HCT116 (cell line): ENCODE measurements at regions not wholly inside any gene's neighbourhood (a gene's known extent, or its start where the extent isn't known, plus 50 kb on each side); places are given as distances from the start of the nearest gene placed in this dataset.
A peak's percentile ranks its signal among the peaks of the same experiment; 100 is the strongest.
"Not testable (repeated sequence)": the region's sequence is repeated elsewhere in the genome, so short reads cannot be mapped to it uniquely, and the experiment has no call there.

Experiments
- ATAC-seq: fragments of 200-7000 bp; cut with Tn5 transposase; 2 replicates; pipeline ENCODE4 v1.9.1; 2020; ENCODE audit warnings: mild to moderate bottlenecking, moderate library complexity
- BruUV-seq: library from RNA; stranded (reverse); fragments of 400-500 nt; replicated peaks from 2 replicates; lab custom pipeline; 2021; lab: Mats Ljungman, UMichigan
- CTCF ChIA-PET: fragments of 300-600 bp; sonication (Branson Sonifier 250); formaldehyde crosslinking; loops from one replicate; lab custom pipeline; 2021; ENCODE audit warnings: antibody characterized with exemption; lab: Charles Lee
- POLR2A ChIA-PET: fragments of 300-600, 350-600 bp; sonication (Branson Sonifier 250); formaldehyde crosslinking; loops from one replicate; lab custom pipeline; 2021; ENCODE audit warnings: antibody characterized with exemption; lab: Charles Lee
- RAD21 ChIA-PET, 2 experiments: fragments of 300-600 bp; sonication (Branson Sonifier 250); formaldehyde crosslinking; loops; one replicate each; lab custom pipeline; 2023; ENCODE audit warnings: low total read pairs in 2 of 2; ENCODE audit not compliant: uncharacterized antibody in 2 of 2, unreplicated experiment in 2 of 2, low non-redundant PET in 1 of 2; lab: Charles Lee
- DNase-seq: peaks from one replicate; pipeline ENCODE4 v3.0.0-alpha.2; 2010; ENCODE audit warnings: low read depth, low spot score
- H2AFZ ChIP-seq: fragments of 200-600 bp; shearing (Covaris generic), sonication (generic); 2 replicates; pipeline ENCODE4 v1.6.1; 2017; ENCODE audit warnings: low read depth, mixed run types, mixed read lengths, antibody characterized with exemption, low read length; ENCODE audit not compliant: poor library complexity, severe bottlenecking
- H3K27ac ChIP-seq: 2 replicates; pipeline ENCODE4 v1.5.1; 2012; ENCODE audit warnings: low read depth, low read length
- H3K27me3 ChIP-seq: fragments of 200-600 bp; sonication (generic); 2 replicates; pipeline ENCODE4 v1.6.1; 2016; ENCODE audit warnings: mixed run types, low read length, mixed read lengths; ENCODE audit not compliant: insufficient read depth
- H3K36me3 ChIP-seq, 2 experiments: fragments of 200-500 bp in 1 of 2; fragments of 200-600 bp in 1 of 2; sonication (Bioruptor generic) in 1 of 2; sonication (generic) in 1 of 2; 2 replicates each; pipeline versions ENCODE4 v1.5.1 to v1.6.1; 2014 to 2016; ENCODE audit warnings: low read length in 2 of 2, inconsistent platforms in 1 of 2, mixed read lengths in 1 of 2, mixed run types in 1 of 2; ENCODE audit not compliant: insufficient read depth in 2 of 2, control insufficient read depth in 1 of 2
- H3K4me1 ChIP-seq, 2 experiments: fragments of 200-600 bp in 1 of 2; sonication (generic) in 1 of 2; 2 replicates each; pipeline versions ENCODE4 v1.5.1 to v1.6.1; 2012 to 2017; ENCODE audit warnings: low read length in 2 of 2, inconsistent platforms in 1 of 2, mild to moderate bottlenecking in 1 of 2, mixed read lengths in 1 of 2, mixed run types in 1 of 2, moderate library complexity in 1 of 2; ENCODE audit not compliant: insufficient read depth in 2 of 2, control insufficient read depth in 1 of 2
- H3K4me2 ChIP-seq: fragments of 200-600 bp; sonication (generic); 2 replicates; pipeline ENCODE4 v1.6.1; 2017; ENCODE audit warnings: mixed run types, low read length, mixed read lengths
- H3K4me3 ChIP-seq, 2 experiments: fragments of 200-600 bp in 1 of 2; sonication (generic) in 1 of 2; replicated peaks in 1 of 2; 2 replicates each; pipeline ENCODE4 v1.5.1; 2011 to 2016; ENCODE audit warnings: low read length in 2 of 2, control low read depth in 1 of 2, low read depth in 1 of 2, mild to moderate bottlenecking in 1 of 2, mixed read lengths in 1 of 2, mixed run types in 1 of 2
- H3K79me2 ChIP-seq: fragments of 200-600 bp; sonication (generic); 2 replicates; pipeline ENCODE4 v1.6.1; 2017; ENCODE audit warnings: mild to moderate bottlenecking, mixed run types, low read length, moderate library complexity, mixed read lengths; ENCODE audit not compliant: insufficient read depth
- H3K9ac ChIP-seq: fragments of 200-600 bp; sonication (generic); 2 replicates; pipeline ENCODE4 v1.6.1; 2016; ENCODE audit warnings: low read length, mixed read lengths
- H3K9me2 ChIP-seq: fragments of 200-600 bp; sonication (generic), shearing (Covaris generic); 2 replicates; pipeline ENCODE4 v1.6.1; 2017; ENCODE audit warnings: mixed run types, mild to moderate bottlenecking, moderate library complexity; ENCODE audit not compliant: insufficient read depth
- H3K9me3 ChIP-seq, 2 experiments: fragments of 200-500 bp in 1 of 2; fragments of 200-600 bp in 1 of 2; sonication (Bioruptor generic) in 1 of 2; sonication (generic) in 1 of 2; 2 replicates each; pipeline ENCODE4 v1.6.1; 2014 to 2017; ENCODE audit warnings: low read length in 2 of 2, mixed read lengths in 2 of 2, inconsistent platforms in 1 of 2, low read depth in 1 of 2, mild to moderate bottlenecking in 1 of 2, mixed run types in 1 of 2, moderate library complexity in 1 of 2; ENCODE audit not compliant: control insufficient read depth in 1 of 2, insufficient read depth in 1 of 2
- H4K20me1 ChIP-seq: fragments of 200-600 bp; sonication (generic), shearing (Covaris generic); 2 replicates; pipeline ENCODE4 v1.6.1; 2017; ENCODE audit warnings: mixed run types, mild to moderate bottlenecking, moderate library complexity; ENCODE audit not compliant: insufficient read depth
- ATF3 ChIP-seq: IDR thresholded peaks from 2 replicates; pipeline ENCODE4 v1.6.1; 2012
- CEBPB ChIP-seq: IDR thresholded peaks from 2 replicates; pipeline ENCODE4 v1.6.1; 2012; ENCODE audit warnings: low read depth
- EGR1 ChIP-seq: IDR thresholded peaks from 2 replicates; pipeline ENCODE4 v1.6.1; 2012; ENCODE audit warnings: low read depth
- ELF1 ChIP-seq: IDR thresholded peaks from 2 replicates; pipeline ENCODE4 v1.6.1; 2012; ENCODE audit warnings: low read depth, borderline replicate concordance
- EZH2phosphoT487 ChIP-seq: fragments of 200-600 bp; IDR thresholded peaks from 2 replicates; pipeline ENCODE4 v1.6.1; 2018; ENCODE audit warnings: antibody characterized with exemption, borderline replicate concordance
- MAX ChIP-seq: IDR thresholded peaks from 2 replicates; pipeline ENCODE4 v1.6.1; 2012
- POLR2A ChIP-seq: IDR thresholded peaks from 2 replicates; pipeline ENCODE4 v1.7.0; 2011; ENCODE audit warnings: borderline replicate concordance; ENCODE audit not compliant: insufficient read depth, insufficient read length; ENCODE audit errors: extremely low read depth
- POLR2AphosphoS5 ChIP-seq: IDR thresholded peaks from 2 replicates; pipeline ENCODE4 v1.6.1; 2011; ENCODE audit warnings: mild to moderate bottlenecking, low read depth, low read length, moderate library complexity
- REST ChIP-seq: IDR thresholded peaks from 2 replicates; pipeline ENCODE4 v1.6.1; 2012; ENCODE audit warnings: low read depth
- SIN3A ChIP-seq: IDR thresholded peaks from 2 replicates; pipeline ENCODE4 v1.6.1; 2012; ENCODE audit warnings: low read depth
- SRF ChIP-seq: IDR thresholded peaks from 2 replicates; pipeline ENCODE4 v1.6.1; 2012; ENCODE audit warnings: low read depth
- TCF7L2 ChIP-seq: IDR thresholded peaks from 2 replicates; pipeline ENCODE4 v1.7.0; 2011; ENCODE audit warnings: borderline replicate concordance, inconsistent platforms; ENCODE audit not compliant: insufficient read depth, insufficient read length; ENCODE audit errors: extremely low read depth
- YY1 ChIP-seq: IDR thresholded peaks from 2 replicates; pipeline ENCODE4 v1.6.1; 2011; ENCODE audit warnings: low read length, low read depth, moderate library complexity, mild to moderate bottlenecking; ENCODE audit not compliant: insufficient replicate concordance; ENCODE audit errors: extremely low read depth
- ZFX ChIP-seq: fragments of 450-650 bp; IDR thresholded peaks from 2 replicates; pipeline ENCODE4 v1.6.1; 2017
- intact Hi-C: fragments of 100-400 bp; cut with micrococcal nuclease; formaldehyde crosslinking; loops from 2 replicates; pipeline ENCODE4 v1.10.0; 2022

GRCh38 chr5:118282480-118283038 lies 705.8 kb downstream of the DTWD2 start:
- H3K36me3 ChIP-seq, BruUV-seq, POLR2A ChIA-PET, H4K20me1 ChIP-seq, CTCF ChIA-PET, H3K79me2 ChIP-seq, H3K27ac ChIP-seq, intact Hi-C loops, ATAC-seq, H3K9me2 ChIP-seq, H3K27me3 ChIP-seq, RAD21 ChIA-PET, H3K4me3 ChIP-seq, H3K9ac ChIP-seq, H3K4me2 ChIP-seq, H3K4me1 ChIP-seq, DNase-seq, H3K9me3 ChIP-seq, H2AFZ ChIP-seq: not testable (repeated sequence)

GRCh38 chr5:118279540-118280294 lies 708.6 kb downstream of the DTWD2 start:
- H3K9me2 ChIP-seq, result no peaks in the 10 kb centered on the region
- CTCF ChIA-PET, result no interaction called here
- intact Hi-C loops, result no loop called here
- POLR2A ChIA-PET, result no interaction called here
- no peaks in the 10 kb centered on the region for H3K27me3 ChIP-seq
- no peaks in the 10 kb centered on the region for H3K79me2 ChIP-seq
- RAD21 ChIA-PET, result no interaction called here
- H3K27ac ChIP-seq, result no peak overlapping the region
- BruUV-seq, result no TSS peak
- H2AFZ ChIP-seq, result peak overlapping the region; percentile 27
- ATAC-seq, result no peak
- H3K4me2 ChIP-seq, result peak overlapping the region; percentile 41
- no peaks in the 10 kb centered on the region for H3K36me3 ChIP-seq
- no peak overlapping the region for H3K9ac ChIP-seq
- no peak for TF ChIP-seq POLR2AphosphoS5
- TF ChIP-seq SRF, result no peak
- TF ChIP-seq MAX, result no peak
- TF ChIP-seq REST, result no peak
- no peak for TF ChIP-seq ZFX
- no peak for TF ChIP-seq ELF1
- no peak for TF ChIP-seq CEBPB
- TF ChIP-seq EZH2phosphoT487, result no peak
- no peak for TF ChIP-seq SIN3A
- no peak for TF ChIP-seq YY1
- TF ChIP-seq ATF3, result no peak
- no peak for TF ChIP-seq EGR1
- TF ChIP-seq POLR2A, result no peak
- TF ChIP-seq TCF7L2, result no peak
- H4K20me1 ChIP-seq, result no peaks in the 10 kb centered on the region
- no peaks in the 10 kb centered on the region for H3K4me1 ChIP-seq
- no peak for DNase-seq
- no peak overlapping the region for H3K4me3 ChIP-seq
- H3K9me3 ChIP-seq, result no peaks in the 10 kb centered on the region
